DOHH2 (cell line): ENCODE measurements at regions not wholly inside any gene's neighbourhood (a gene's known extent, or its start where the extent isn't known, plus 50 kb on each side); places are given as distances from the start of the nearest gene placed in this dataset.

Source experiments
- H3F3A ChIP-seq: fragments of 200-600 bp; sonication (generic), shearing (Covaris generic); 2 replicates; pipeline ENCODE4 v1.6.0; 2016; ENCODE audit warnings: antibody characterized with exemption, mild to moderate bottlenecking; ENCODE audit not compliant: control insufficient read depth, insufficient read depth
- H3K27ac ChIP-seq: fragments of 200-600 bp; sonication (generic); 2 replicates; pipeline ENCODE4 v1.5.1; 2014; ENCODE audit warnings: low read depth, mild to moderate bottlenecking, low read length, moderate library complexity
- H3K27me3 ChIP-seq: fragments of 200-600 bp; sonication (generic); 2 replicates; pipeline ENCODE4 v1.6.1; 2014; ENCODE audit warnings: mild to moderate bottlenecking, low read length, mixed read lengths; ENCODE audit not compliant: control insufficient read depth
- H3K36me3 ChIP-seq: fragments of 200-600 bp; sonication (generic); 2 replicates; pipeline ENCODE4 v1.6.1; 2014; ENCODE audit warnings: mild to moderate bottlenecking, low read length, moderate library complexity, mixed read lengths; ENCODE audit not compliant: control insufficient read depth
- H3K4me1 ChIP-seq: fragments of 200-600 bp; sonication (generic); 2 replicates; pipeline ENCODE4 v1.6.1; 2014; ENCODE audit warnings: mild to moderate bottlenecking, low read length, mixed read lengths; ENCODE audit not compliant: control insufficient read depth
- H3K4me2 ChIP-seq: fragments of 200-600 bp; sonication (generic); 2 replicates; pipeline ENCODE4 v1.6.0; 2014; ENCODE audit warnings: mild to moderate bottlenecking, low read length, moderate library complexity
- H3K4me3 ChIP-seq: fragments of 200-600 bp; sonication (generic); 2 replicates; pipeline ENCODE4 v1.5.1; 2014; ENCODE audit warnings: mild to moderate bottlenecking, low read length, mixed read lengths
- H3K79me2 ChIP-seq: fragments of 200-600 bp; sonication (generic); 2 replicates; pipeline ENCODE4 v1.6.1; 2014; ENCODE audit warnings: mild to moderate bottlenecking, low read length, mixed read lengths; ENCODE audit not compliant: control insufficient read depth
- H3K9me2 ChIP-seq: fragments of 200-600 bp; sonication (generic); replicated peaks from 2 replicates; pipeline ENCODE4 v1.6.1; 2014; ENCODE audit warnings: mild to moderate bottlenecking, low read length, mixed read lengths; ENCODE audit not compliant: control insufficient read depth
- H3K9me3 ChIP-seq: fragments of 200-600 bp; sonication (generic); 2 replicates; pipeline ENCODE4 v1.6.1; 2014; ENCODE audit warnings: antibody characterized with exemption, low read length, mixed read lengths; ENCODE audit not compliant: control insufficient read depth, insufficient read depth
- H4K20me1 ChIP-seq: fragments of 200-600 bp; sonication (generic); 2 replicates; pipeline ENCODE4 v1.6.0; 2014; ENCODE audit warnings: low read depth, mild to moderate bottlenecking, antibody characterized with exemption, low read length, moderate library complexity; ENCODE audit not compliant: control insufficient read depth, insufficient read depth
- CTCF ChIP-seq: fragments of 200-600 bp; sonication (generic); IDR thresholded peaks from one replicate; pipeline ENCODE4 v1.5.1; 2014; ENCODE audit warnings: antibody characterized with exemption, mild to moderate bottlenecking, low read depth, low read length; ENCODE audit not compliant: poor library complexity, severe bottlenecking
- EZH2phosphoT487 ChIP-seq: fragments of 200-600 bp; sonication (generic); IDR thresholded peaks from 2 replicates; pipeline ENCODE4 v1.6.1; 2017; ENCODE audit warnings: borderline replicate concordance, mild to moderate bottlenecking, antibody characterized with exemption, low read length, moderate library complexity, mixed read lengths

- Histone ChIP-seq H3K27ac (no peak overlapping the region), H4K20me1 (no peaks in the 10 kb centered on the region), H3K36me3 (no peaks in the 10 kb centered on the region), H3K79me2 (no peaks in the 10 kb centered on the region), H3K4me3 (no peak overlapping the region), H3F3A (no peaks in the 10 kb centered on the region), H3K27me3 (no peaks in the 10 kb centered on the region), H3K9me3 (no peaks in the 10 kb centered on the region), H3K9me2 (no peaks in the 10 kb centered on the region), H3K4me1 (no peaks in the 10 kb centered on the region), H3K4me2 (no peak overlapping the region)
- TF ChIP-seq CTCF (no peak), EZH2phosphoT487 (no peak)
Observed at GRCh38 chr18:70892381-70892780, 603.5 kb downstream of the SOCS6 start.

DNA sequence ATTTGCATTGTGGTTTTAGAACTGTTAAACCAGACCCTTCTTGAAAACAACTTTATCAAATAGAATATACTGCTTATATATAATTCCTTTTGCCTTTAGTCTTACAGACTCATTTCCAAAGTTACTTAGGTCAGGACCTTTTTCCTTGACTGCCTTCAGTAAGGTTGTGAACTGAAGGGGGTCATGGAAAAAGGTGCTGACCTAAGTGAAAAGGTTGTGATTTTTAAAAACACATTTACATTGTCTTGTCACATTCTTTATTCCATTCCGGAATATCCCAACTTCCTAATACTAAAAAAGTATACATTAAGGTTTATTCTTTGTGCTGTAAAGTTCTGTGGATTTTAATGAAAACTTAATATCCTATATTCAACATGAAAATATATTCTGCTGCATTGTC is 581.4 kb downstream of the SOCS6 start:
- Histone ChIP-seq H3K4me2 (no peak overlapping the region), H3K4me3 (no peak overlapping the region), H3K27me3 (no peaks in the 10 kb centered on the region), H3K9me2 (no peaks in the 10 kb centered on the region), H3K9me3 (no peaks in the 10 kb centered on the region), H4K20me1 (no peaks in the 10 kb centered on the region), H3F3A (no peaks in the 10 kb centered on the region), H3K4me1 (no peaks in the 10 kb centered on the region), H3K36me3 (no peaks in the 10 kb centered on the region), H3K79me2 (no peaks in the 10 kb centered on the region), H3K27ac (no peak overlapping the region)
- TF ChIP-seq CTCF (no peak), EZH2phosphoT487 (no peak)

DNA sequence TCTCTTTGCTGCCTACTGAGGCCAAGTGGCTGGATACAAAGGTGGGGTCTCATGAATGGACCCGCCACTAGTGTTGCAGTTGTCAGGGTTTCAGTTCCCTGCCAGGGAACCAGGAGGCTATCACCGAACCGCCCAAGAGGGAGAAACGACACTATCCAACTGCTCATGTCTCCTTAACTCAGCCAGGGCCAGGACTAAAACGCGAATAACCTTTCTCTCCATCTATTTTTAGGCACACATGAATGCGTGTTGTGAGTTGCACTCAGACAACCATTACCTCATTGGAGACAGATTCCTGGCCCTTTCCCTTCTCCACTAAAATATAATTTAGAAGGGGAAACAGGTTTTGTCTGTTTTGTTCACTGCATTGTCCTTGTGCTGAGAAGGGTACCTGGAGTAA is 559.5 kb downstream of the SOCS6 start:
- no peaks in the 10 kb centered on the region for H3K79me2 ChIP-seq
- no peak overlapping the region for H3K27ac ChIP-seq
- no peaks in the 10 kb centered on the region for H3K9me2 ChIP-seq
- H3K4me2 ChIP-seq, result no peak overlapping the region
- no peaks in the 10 kb centered on the region for H3K9me3 ChIP-seq
- no peaks in the 10 kb centered on the region for H3K27me3 ChIP-seq
- TF ChIP-seq EZH2phosphoT487, result no peak
- no peak for TF ChIP-seq CTCF
- no peaks in the 10 kb centered on the region for H3K4me1 ChIP-seq
- H3K36me3 ChIP-seq, result no peaks in the 10 kb centered on the region
- H3K4me3 ChIP-seq, result no peak overlapping the region
- no peaks in the 10 kb centered on the region for H4K20me1 ChIP-seq
- H3F3A ChIP-seq, result no peaks in the 10 kb centered on the region

DNA sequence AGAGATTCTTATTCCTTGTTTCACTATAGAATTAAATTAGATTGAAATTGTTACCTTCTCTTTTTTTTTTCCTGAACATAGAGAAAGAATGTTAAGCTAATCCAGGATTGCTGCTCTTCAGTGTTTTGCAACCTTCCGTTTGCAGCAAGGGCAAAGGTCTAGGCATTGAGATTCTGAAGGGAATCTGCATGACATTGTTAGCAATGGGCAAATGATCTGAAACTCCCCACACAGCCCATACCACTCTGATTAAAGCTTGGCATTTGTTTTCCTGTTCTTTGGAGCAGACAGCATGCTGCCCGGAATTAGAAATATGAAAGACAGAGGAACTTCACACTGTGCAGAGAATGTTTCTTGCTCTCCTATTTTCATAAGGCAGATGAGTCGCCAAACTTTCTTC is 551.8 kb downstream of the SOCS6 start:
- H3K27me3 ChIP-seq, result no peaks in the 10 kb centered on the region
- no peak overlapping the region for H3K27ac ChIP-seq
- H3K4me3 ChIP-seq, result no peak overlapping the region
- no peaks in the 10 kb centered on the region for H3K79me2 ChIP-seq
- no peaks in the 10 kb centered on the region for H3F3A ChIP-seq
- H4K20me1 ChIP-seq, result no peaks in the 10 kb centered on the region
- H3K4me1 ChIP-seq, result no peaks in the 10 kb centered on the region
- no peaks in the 10 kb centered on the region for H3K36me3 ChIP-seq
- H3K4me2 ChIP-seq, result no peak overlapping the region
- H3K9me2 ChIP-seq, result no peaks in the 10 kb centered on the region
- TF ChIP-seq EZH2phosphoT487, result no peak
- TF ChIP-seq CTCF, result no peak
- no peaks in the 10 kb centered on the region for H3K9me3 ChIP-seq
